Tibial artery (tissue), 4 donors: ENCODE measurements at regions not wholly inside any gene's neighbourhood (a gene's known extent, or its start where the extent isn't known, plus 50 kb on each side); places are given as distances from the start of the nearest gene placed in this dataset.
"Not testable (repeated sequence)": the region's sequence is repeated elsewhere in the genome, so short reads cannot be mapped to it uniquely, and the experiment has no call there.

Experiments
- DNase-seq, 2 donors: peaks; one replicate each; pipeline ENCODE4 v3.0.0-alpha.2; 2019
- H3K27ac ChIP-seq, 2 donors: fragments of 200-600 bp; sonication (generic) in 1 of 2; 1 replicate in 1 of 2; 2 replicates in 1 of 2; pipeline ENCODE4 v1.5.1; 2018 to 2019; ENCODE audit warnings: mild to moderate bottlenecking in 1 of 2
- H3K27me3 ChIP-seq, 2 donors: fragments of 200-600 bp; sonication (generic) in 1 of 2; one replicate each; pipeline versions ENCODE4 v1.5.1 to v1.6.0; 2016 to 2019
- H3K36me3 ChIP-seq, 3 donors: fragments of 200-600 bp; sonication (generic) in 2 of 3; one replicate each; pipeline ENCODE4 v1.5.1; 2016 to 2019; ENCODE audit warnings: mild to moderate bottlenecking in 2 of 3
- H3K4me1 ChIP-seq, 4 donors: fragments of 200-600 bp; sonication (generic) in 2 of 4; 1 replicate in 3 of 4; 2 replicates in 1 of 4; pipeline ENCODE4 v1.5.1; 2016 to 2019
- H3K4me3 ChIP-seq, 2 donors: fragments of 200-600 bp; sonication (generic) in 1 of 2; 1 replicate in 1 of 2; 2 replicates in 1 of 2; pipeline ENCODE4 v1.5.1; 2018 to 2019; ENCODE audit warnings: mild to moderate bottlenecking in 2 of 2
- H3K9me3 ChIP-seq, 3 donors: fragments of 200-600 bp; sonication (generic) in 1 of 3; one replicate each; pipeline ENCODE4 v1.5.1; 2016 to 2019
- CTCF ChIP-seq, 2 experiments: fragments of 200-600 bp in 1 of 2; fragments of 450-650 bp in 1 of 2; IDR thresholded peaks; one replicate each; pipeline ENCODE4 v1.5.1; 2017 to 2019; ENCODE audit warnings: antibody characterized with exemption in 2 of 2, mild to moderate bottlenecking in 1 of 2, moderate library complexity in 1 of 2
- intact Hi-C: fragments of 100-400 bp; cut with DNase I; formaldehyde crosslinking; loops from one replicate; pipeline ENCODE4 v1.15.0; 2023; ENCODE audit warnings: low total_unique reads

- Histone ChIP-seq H3K9me3 (no peaks in the 10 kb centered on the region), H3K27ac (no peak overlapping the region), H3K36me3 (no peaks in the 10 kb centered on the region), H3K4me1 (peaks cover 0 to 19% (median 3%) of the 10 kb centered on the region in 4 donors), H3K4me3 (no peak overlapping the region), H3K27me3 (peaks cover 0 to 9% of the 10 kb centered on the region in 2 donors)
- intact Hi-C loops = no loop called here
- no peak for DNase-seq
- no peak for TF ChIP-seq CTCF (IDR thresholded peaks at IDR 0.05)
These were observed 186.4 kb downstream of the FAM43A start for GRCh38 chr3:194871864-194872668.

GRCh38 chr3:194872669-194872977, 186.9 kb downstream of the FAM43A start:
- H3K27ac ChIP-seq = no peak overlapping the region

GRCh38 chr3:194873474-194873873, 187.8 kb downstream of the FAM43A start:
- H3K36me3 ChIP-seq, H3K27me3 ChIP-seq, H3K9me3 ChIP-seq, H3K4me3 ChIP-seq, H3K27ac ChIP-seq, DNase-seq, intact Hi-C loops: not testable (repeated sequence)
- peaks cover 0 to 19% (median 3%) of the 10 kb centered on the region in 4 donors for H3K4me1 ChIP-seq

More at GRCh38 chr3:194872669-194872977, 186.9 kb downstream of the FAM43A start:
- peaks cover 0 to 6% of the 10 kb centered on the region in 2 donors for H3K27me3 ChIP-seq
- intact Hi-C loops = no loop called here
- H3K36me3 ChIP-seq = no peaks in the 10 kb centered on the region
- DNase-seq = no peak
- H3K4me1 ChIP-seq = peaks cover 0 to 19% (median 3%) of the 10 kb centered on the region in 4 donors
- H3K9me3 ChIP-seq = no peaks in the 10 kb centered on the region
- H3K4me3 ChIP-seq = no peak overlapping the region
- TF ChIP-seq CTCF (IDR thresholded peaks at IDR 0.05) = no peak

GRCh38 chr3:194874206-194874605, 188.5 kb downstream of the FAM43A start:
- H3K36me3 ChIP-seq = no peaks in the 10 kb centered on the region
- TF ChIP-seq CTCF (IDR thresholded peaks at IDR 0.05) = no peak
- peaks cover 0 to 6% of the 10 kb centered on the region in 2 donors for H3K27me3 ChIP-seq
- intact Hi-C loops = no loop called here
- no peak overlapping the region for H3K27ac ChIP-seq
- DNase-seq = no peak
- H3K4me3 ChIP-seq = no peak overlapping the region
- no peaks in the 10 kb centered on the region for H3K9me3 ChIP-seq
- H3K4me1 ChIP-seq = peaks cover 0 to 19% (median 3%) of the 10 kb centered on the region in 4 donors

- no peak overlapping the region for H3K4me3 ChIP-seq
- TF ChIP-seq CTCF (IDR thresholded peaks at IDR 0.05) = no peak
- peaks cover 0 to 19% (median 4%) of the 10 kb centered on the region in 4 donors for H3K4me1 ChIP-seq
- H3K27me3 ChIP-seq = peaks cover 0 to 6% of the 10 kb centered on the region in 2 donors
- no peak for DNase-seq
- H3K36me3 ChIP-seq = no peaks in the 10 kb centered on the region
- intact Hi-C loops = no loop called here
- H3K9me3 ChIP-seq = no peaks in the 10 kb centered on the region
- no peak overlapping the region for H3K27ac ChIP-seq
These were observed 189.1 kb downstream of the FAM43A start for GRCh38 chr3:194874783-194875182.

- Histone ChIP-seq H3K27ac (no peak overlapping the region), H3K4me3 (no peak overlapping the region), H3K27me3 (peaks cover 0 to 8% of the 10 kb centered on the region in 2 donors), H3K4me1 (peaks cover 0 to 21% (median 14%) of the 10 kb centered on the region in 4 donors), H3K9me3 (no peaks in the 10 kb centered on the region), H3K36me3 (no peaks in the 10 kb centered on the region)
- intact Hi-C loops = no loop called here
- TF ChIP-seq CTCF (IDR thresholded peaks at IDR 0.05) = no peak
- DNase-seq = no peak
These were observed 190.1 kb downstream of the FAM43A start for GRCh38 chr3:194875581-194876402.
